ENCODE measurements at regions not wholly inside any gene's neighbourhood (a gene's known extent, or its start where the extent isn't known, plus 50 kb on each side); places are given as distances from the start of the nearest gene placed in this dataset.

- intact Hi-C loops (cut with micrococcal nuclease) (no loop called here), dilution Hi-C loops (cut with MboI; ENCODE audit: extremely low pct_ligation_motif_present, low sequenced_read_pairs) (no loop called here)
- Histone ChIP-seq H3K36me3 (ENCODE audit: control insufficient read depth in 2 of 2, extremely low read depth in 1 of 2, insufficient read depth in 2 of 2, low read length in 2 of 2) (no peaks in the 10 kb centered on the region), H2AFZ (ENCODE audit: low read depth, low read length) (no peak overlapping the region), H4K20me1 (replicated peaks; ENCODE audit: control insufficient read depth, extremely low read depth, insufficient read depth, low read length) (no peaks in the 10 kb centered on the region), H3K9me1 (replicated peaks; ENCODE audit: control insufficient read depth, extremely low read depth, insufficient read depth, low read length) (no peaks in the 10 kb centered on the region), H3K27ac (ENCODE audit: insufficient read depth, low read depth, low read length) (no peak overlapping the region), H3K27me3 (ENCODE audit: control insufficient read depth in 2 of 2, insufficient read depth in 2 of 2, low read length in 2 of 2) (no peaks in the 10 kb centered on the region), H3K9me3 (replicated peaks; ENCODE audit: control insufficient read depth, insufficient read depth, low read length) (no peaks in the 10 kb centered on the region), H3K4me2 (ENCODE audit: insufficient read depth, low read length) (no peak overlapping the region), H3K9ac (replicated peaks; ENCODE audit: extremely low read depth, insufficient read depth, low read length) (no peak overlapping the region), H3K4me3 (replicated peaks in 1 of 3; ENCODE audit: insufficient read depth in 1 of 3, low read depth in 1 of 3, low read length in 3 of 3) (no peak overlapping the region), H3K4me1 (ENCODE audit: control insufficient read depth, extremely low read depth, insufficient read depth, low read length) (no peaks in the 10 kb centered on the region), H3K79me2 (ENCODE audit: control insufficient read depth, insufficient read depth, low read length) (no peaks in the 10 kb centered on the region)
- DNase-seq (ENCODE audit: low read depth, low spot score) = no peak
- POLR2A ChIA-PET = no interaction called here
- CTCF ChIA-PET = no interaction called here
- FAIRE-seq = no peak
- no peak for TF ChIP-seq MYC (IDR thresholded peaks at IDR 0.05; ENCODE audit: low read depth, low read length)
- no peak for TF ChIP-seq GATA2 (IDR thresholded peaks at IDR 0.05; ENCODE audit: insufficient read depth, insufficient read length, low read depth, low read length)
- TF ChIP-seq MAX (IDR thresholded peaks at IDR 0.05; ENCODE audit: insufficient read depth, insufficient read length) = no peak
- TF ChIP-seq EZH2 (IDR thresholded peaks at IDR 0.05; ENCODE audit: borderline replicate concordance, low read depth, low read length, severe bottlenecking) = no peak
- BruUV-seq (replicated peaks) = no TSS peak
Measured at GRCh38 chr13:80706164-80706471, 365.2 kb upstream of the SPRY2 start.

GRCh38 chr13:80705371-80706163 lies 364.6 kb upstream of the SPRY2 start:
- H3K27me3 ChIP-seq (ENCODE audit: control insufficient read depth in 2 of 2, insufficient read depth in 2 of 2, low read length in 2 of 2) = no peaks in the 10 kb centered on the region
- dilution Hi-C loops (cut with MboI; ENCODE audit: extremely low pct_ligation_motif_present, low sequenced_read_pairs) = no loop called here
- H3K9ac ChIP-seq (replicated peaks; ENCODE audit: extremely low read depth, insufficient read depth, low read length) = no peak overlapping the region
- H3K4me2 ChIP-seq (ENCODE audit: insufficient read depth, low read length) = no peak overlapping the region
- no peak overlapping the region for H3K4me3 ChIP-seq (replicated peaks in 1 of 3; ENCODE audit: insufficient read depth in 1 of 3, low read depth in 1 of 3, low read length in 3 of 3)
- H3K36me3 ChIP-seq (ENCODE audit: control insufficient read depth in 2 of 2, extremely low read depth in 1 of 2, insufficient read depth in 2 of 2, low read length in 2 of 2) = no peaks in the 10 kb centered on the region
- ChIA-PET POLR2A (no interaction called here), CTCF (no interaction called here)
- FAIRE-seq (no peak), DNase-seq (ENCODE audit: low read depth, low spot score) (no peak)
- no peak overlapping the region for H2AFZ ChIP-seq (ENCODE audit: low read depth, low read length)
- no peaks in the 10 kb centered on the region for H3K4me1 ChIP-seq (ENCODE audit: control insufficient read depth, extremely low read depth, insufficient read depth, low read length)
- H3K9me3 ChIP-seq (replicated peaks; ENCODE audit: control insufficient read depth, insufficient read depth, low read length) = no peaks in the 10 kb centered on the region
- BruUV-seq (replicated peaks) = no TSS peak
- TF ChIP-seq MYC (IDR thresholded peaks at IDR 0.05; ENCODE audit: low read depth, low read length) = no peak
- TF ChIP-seq JUN (IDR thresholded peaks at IDR 0.05; ENCODE audit: borderline replicate concordance, insufficient read depth, insufficient read length, low read depth) = no peak
- TF ChIP-seq GATA2 (IDR thresholded peaks at IDR 0.05; ENCODE audit: insufficient read depth, insufficient read length, low read depth, low read length) = no peak
- no peak for TF ChIP-seq POLR2AphosphoS5 (IDR thresholded peaks at IDR 0.05; ENCODE audit: insufficient read depth, low read depth, low read length)
- no peak for TF ChIP-seq EZH2 (IDR thresholded peaks at IDR 0.05; ENCODE audit: borderline replicate concordance, low read depth, low read length, severe bottlenecking)
- no peak for TF ChIP-seq POLR2A (IDR thresholded peaks at IDR 0.05; ENCODE audit: low read depth, low read length)
- TF ChIP-seq CTCF (IDR thresholded peaks at IDR 0.05; ENCODE audit: extremely low read depth in 1 of 2, insufficient read depth in 1 of 2, low read depth in 1 of 2, low read length in 2 of 2) = no peak
- TF ChIP-seq MAX (IDR thresholded peaks at IDR 0.05; ENCODE audit: insufficient read depth, insufficient read length) = no peak
- H4K20me1 ChIP-seq (replicated peaks; ENCODE audit: control insufficient read depth, extremely low read depth, insufficient read depth, low read length) = no peaks in the 10 kb centered on the region
- no peaks in the 10 kb centered on the region for H3K9me1 ChIP-seq (replicated peaks; ENCODE audit: control insufficient read depth, extremely low read depth, insufficient read depth, low read length)
- intact Hi-C loops (cut with micrococcal nuclease) = no loop called here
- no peak overlapping the region for H3K27ac ChIP-seq (ENCODE audit: insufficient read depth, low read depth, low read length)
- no peaks in the 10 kb centered on the region for H3K79me2 ChIP-seq (ENCODE audit: control insufficient read depth, insufficient read depth, low read length)

Measured in endothelial cell of umbilical vein (primary cell).